Body of pancreas (tissue), 4 donors: ENCODE measurements at regions not wholly inside any gene's neighbourhood (a gene's known extent, or its start where the extent isn't known, plus 50 kb on each side); places are given as distances from the start of the nearest gene placed in this dataset.

Experiments used
- ATAC-seq: fragments of 150-250 bp; one replicate; pipeline ENCODE4 v1.9.1; 2016
- DNase-seq, 4 donors: peaks; one replicate each; pipeline ENCODE4 v3.0.0-alpha.2; 2019
- H3K27ac ChIP-seq, 4 donors: fragments of 200-600 bp; sonication (generic); 1 replicate in 3 of 4; 2 replicates in 1 of 4; pipeline versions ENCODE4 v1.5.1 to v1.6.1; 2016 to 2019; ENCODE audit warnings: mild to moderate bottlenecking in 1 of 4, mixed read lengths in 1 of 4, moderate library complexity in 1 of 4
- H3K27me3 ChIP-seq, 2 donors: fragments of 200-600 bp; sonication (generic); one replicate each; pipeline ENCODE4 v1.6.0; 2016; ENCODE audit warnings: mild to moderate bottlenecking in 1 of 2
- H3K36me3 ChIP-seq, 2 donors: fragments of 200-600 bp; sonication (generic); replicated peaks in 1 of 2; 2 replicates each; pipeline ENCODE4 v1.5.1; 2016; ENCODE audit warnings: low read depth in 2 of 2; ENCODE audit not compliant: insufficient read depth in 1 of 2
- H3K4me1 ChIP-seq: fragments of 200-600 bp; sonication (generic); one replicate; pipeline ENCODE4 v1.6.0; 2016
- H3K4me3 ChIP-seq, 2 donors: fragments of 200-600 bp; sonication (generic); 1 replicate in 1 of 2; 2 replicates in 1 of 2; pipeline ENCODE4 v1.5.1; 2016 to 2019
- H3K9me3 ChIP-seq, 3 donors: fragments of 200-600 bp; sonication (generic); 1 replicate in 2 of 3; 2 replicates in 1 of 3; pipeline ENCODE4 v1.5.1; 2016
- POLR2A ChIP-seq, 3 donors: fragments of 450-650 bp; IDR thresholded peaks; one replicate each; pipeline ENCODE4 v1.6.1; 2016; ENCODE audit warnings: antibody characterized with exemption in 3 of 3, mild to moderate bottlenecking in 2 of 3
- WGBS, 2 donors: methylation state at CpG; one replicate each; pipeline ENCODE4 v1.1.5; 2017; 5-methylcytosine and 5-hydroxymethylcytosine counted together
- intact Hi-C: fragments of 100-400 bp; cut with DNase I; formaldehyde crosslinking; loops from one replicate; pipeline ENCODE4 v1.15.1; 2023
- TF ChIP-seq, protein P1 (sequence below), 7 experiments: fragments of 450-650 bp in 4 of 7; fragments of 200-600 bp in 3 of 7; sonication (generic) in 3 of 7; IDR thresholded peaks; one replicate each; pipeline ENCODE4 v1.5.1; 2016 to 2019; ENCODE audit warnings: antibody characterized with exemption in 7 of 7

DNA sequence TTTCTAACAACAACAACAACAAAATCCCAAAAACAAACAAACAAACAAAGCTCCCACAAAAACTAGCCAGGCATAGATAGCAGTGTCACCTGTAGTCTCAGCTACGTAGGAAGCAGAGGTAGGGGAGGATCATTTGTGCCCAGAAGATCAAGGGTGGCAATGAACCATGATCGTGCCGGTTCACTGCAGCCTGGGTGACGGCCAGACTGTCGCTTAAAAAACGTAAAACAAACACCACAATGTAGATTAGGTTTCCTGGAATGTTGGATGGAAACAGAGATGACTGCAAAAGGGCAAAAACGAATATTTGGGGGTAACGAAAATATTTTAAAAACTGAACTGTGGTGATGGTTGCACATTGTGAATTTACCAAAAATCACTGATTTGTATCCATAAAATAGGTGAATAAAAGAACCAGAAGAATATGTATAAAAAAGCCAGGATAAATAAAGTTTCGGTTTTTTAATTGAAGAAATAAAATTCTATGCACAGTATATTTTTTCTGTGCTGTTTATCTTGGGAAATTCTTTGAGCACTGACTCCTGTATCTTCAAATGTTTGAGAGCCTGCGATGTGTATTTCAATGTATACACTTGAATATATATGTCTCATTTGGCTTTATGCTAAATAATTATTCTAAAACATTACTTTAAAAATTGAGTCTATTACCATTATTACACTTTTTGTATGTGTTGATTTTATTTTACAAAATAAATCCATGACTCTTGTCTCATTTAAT is 1477.0 kb downstream of the PCDH7 start:
- no peak for TF ChIP-seq POLR2A (IDR thresholded peaks at IDR 0.05)
- Histone ChIP-seq H3K27me3 (no peaks in the 10 kb centered on the region), H3K4me3 (no peak overlapping the region), H3K27ac (no peak overlapping the region), H3K9me3 (no peaks in the 10 kb centered on the region), H3K4me1 (no peaks in the 10 kb centered on the region), H3K36me3 (no peaks in the 10 kb centered on the region)
- intact Hi-C loops: no loop called here
- no peak for ATAC-seq
- no peak for DNase-seq
- 40 to 57% methylated on average over 10 of the region's 10 CpGs for WGBS, 2 donors

DNA sequence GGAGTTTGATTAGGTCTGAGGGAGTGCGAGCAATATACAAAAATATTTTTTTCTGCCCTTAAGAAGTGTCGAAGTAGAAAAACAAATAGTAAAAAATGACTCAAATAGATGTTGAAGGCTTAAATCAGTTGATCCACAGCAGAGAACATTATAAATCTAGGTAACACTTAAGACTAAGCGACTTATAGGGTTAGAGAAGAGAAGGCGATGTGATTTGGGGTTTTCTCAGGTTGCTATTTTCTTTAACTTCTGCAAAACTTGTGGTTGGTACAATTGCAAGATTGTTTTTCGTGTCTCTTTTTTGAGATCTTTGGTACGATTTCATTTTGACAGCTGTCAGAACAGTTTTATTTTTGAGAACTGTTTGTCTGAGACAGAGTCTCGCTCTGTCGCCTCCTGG is 1479.5 kb downstream of the PCDH7 start:
- DNase-seq (no peak), ATAC-seq (no peak)
- no peaks in the 10 kb centered on the region for H3K9me3 ChIP-seq
- TF ChIP-seq POLR2A (IDR thresholded peaks at IDR 0.05): no peak
- TF ChIP-seq, protein P1, sequence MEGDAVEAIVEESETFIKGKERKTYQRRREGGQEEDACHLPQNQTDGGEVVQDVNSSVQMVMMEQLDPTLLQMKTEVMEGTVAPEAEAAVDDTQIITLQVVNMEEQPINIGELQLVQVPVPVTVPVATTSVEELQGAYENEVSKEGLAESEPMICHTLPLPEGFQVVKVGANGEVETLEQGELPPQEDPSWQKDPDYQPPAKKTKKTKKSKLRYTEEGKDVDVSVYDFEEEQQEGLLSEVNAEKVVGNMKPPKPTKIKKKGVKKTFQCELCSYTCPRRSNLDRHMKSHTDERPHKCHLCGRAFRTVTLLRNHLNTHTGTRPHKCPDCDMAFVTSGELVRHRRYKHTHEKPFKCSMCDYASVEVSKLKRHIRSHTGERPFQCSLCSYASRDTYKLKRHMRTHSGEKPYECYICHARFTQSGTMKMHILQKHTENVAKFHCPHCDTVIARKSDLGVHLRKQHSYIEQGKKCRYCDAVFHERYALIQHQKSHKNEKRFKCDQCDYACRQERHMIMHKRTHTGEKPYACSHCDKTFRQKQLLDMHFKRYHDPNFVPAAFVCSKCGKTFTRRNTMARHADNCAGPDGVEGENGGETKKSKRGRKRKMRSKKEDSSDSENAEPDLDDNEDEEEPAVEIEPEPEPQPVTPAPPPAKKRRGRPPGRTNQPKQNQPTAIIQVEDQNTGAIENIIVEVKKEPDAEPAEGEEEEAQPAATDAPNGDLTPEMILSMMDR (IDR thresholded peaks at IDR 0.05): no peak
- no peaks in the 10 kb centered on the region for H3K4me1 ChIP-seq
- no peak overlapping the region for H3K27ac ChIP-seq
- no peaks in the 10 kb centered on the region for H3K36me3 ChIP-seq
- WGBS, 2 donors: 63 to 77% methylated on average over 8 of the region's 8 CpGs
- intact Hi-C loops: no loop called here
- no peaks in the 10 kb centered on the region for H3K27me3 ChIP-seq
- no peak overlapping the region for H3K4me3 ChIP-seq

DNA sequence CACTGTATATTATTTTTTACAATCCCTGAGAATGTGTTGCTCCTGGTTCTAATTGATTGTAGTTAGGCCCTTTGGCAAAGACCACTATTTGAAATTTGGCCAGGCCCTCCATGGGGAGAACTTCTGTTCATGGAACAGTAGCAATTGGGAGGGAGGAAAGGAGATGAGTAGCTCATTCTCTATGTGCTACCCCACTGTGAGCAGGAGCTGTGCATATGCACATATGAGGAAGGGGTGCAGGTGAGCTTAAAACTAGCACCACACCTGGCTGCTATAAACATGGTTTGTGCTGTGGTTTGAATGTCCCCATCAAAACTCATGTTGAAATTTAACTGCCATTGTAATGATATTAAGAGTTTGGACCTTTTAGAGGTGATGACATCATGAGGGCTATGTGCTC is 1483.2 kb downstream of the PCDH7 start:
- DNase-seq (no peak), ATAC-seq (no peak)
- Histone ChIP-seq H3K4me1 (no peaks in the 10 kb centered on the region), H3K9me3 (no peaks in the 10 kb centered on the region), H3K27ac (no peak overlapping the region), H3K4me3 (no peak overlapping the region), H3K36me3 (no peaks in the 10 kb centered on the region), H3K27me3 (no peaks in the 10 kb centered on the region)
- intact Hi-C loops: no loop called here
- TF ChIP-seq POLR2A (IDR thresholded peaks at IDR 0.05): no peak
- TF ChIP-seq, protein P1 (IDR thresholded peaks at IDR 0.05): no peak

DNA sequence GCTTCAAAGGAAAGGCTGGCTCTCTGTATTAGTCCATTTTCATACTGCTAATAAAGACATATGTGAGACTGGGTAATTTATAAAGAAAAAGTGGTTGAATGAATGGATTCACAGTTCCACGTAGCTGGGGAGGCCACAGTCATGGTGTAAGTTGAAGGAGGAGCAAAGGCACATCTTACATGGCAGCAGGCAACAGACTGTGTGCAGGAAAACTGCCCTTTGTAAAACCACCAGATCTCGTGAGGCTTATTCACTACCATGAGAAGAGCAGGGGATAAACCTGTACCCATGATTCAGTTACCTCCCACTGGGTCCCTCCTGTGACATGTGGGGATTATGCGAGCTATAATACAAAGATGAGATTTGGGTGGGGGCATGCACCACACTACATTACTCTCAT is 1486.6 kb downstream of the PCDH7 start:
- intact Hi-C loops: no loop called here
- Histone ChIP-seq H3K4me3 (no peak overlapping the region), H3K4me1 (no peaks in the 10 kb centered on the region), H3K9me3 (peaks cover 0 to 4% (median 0%) of the 10 kb centered on the region in 3 donors), H3K27ac (no peak overlapping the region), H3K27me3 (no peaks in the 10 kb centered on the region), H3K36me3 (no peaks in the 10 kb centered on the region)
- ATAC-seq: no peak
- 57% methylated on average over 3 of the region's 3 CpGs for WGBS, 2 donors
- no peak for TF ChIP-seq POLR2A (IDR thresholded peaks at IDR 0.05)
- TF ChIP-seq, protein P1 (IDR thresholded peaks at IDR 0.05): no peak
- DNase-seq: no peak

DNA sequence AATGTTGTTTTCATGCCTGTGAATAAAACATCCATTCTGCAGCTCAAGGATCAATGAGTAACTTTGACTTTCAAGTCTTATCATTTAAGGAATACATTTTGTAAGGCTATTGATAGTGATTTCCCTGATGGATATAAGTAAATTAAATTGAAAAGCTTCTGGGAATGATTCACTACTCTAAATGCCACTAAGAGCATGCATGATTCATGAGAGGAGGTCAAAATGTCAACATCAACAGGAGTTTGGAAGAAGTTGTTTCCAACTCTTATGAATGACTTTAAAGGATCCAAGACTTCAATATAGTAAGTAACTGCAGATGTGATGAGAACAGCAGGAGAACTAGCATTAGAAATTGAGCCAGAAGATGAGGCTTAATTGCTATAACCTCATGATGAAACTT is 1487.3 kb downstream of the PCDH7 start:
- TF ChIP-seq, protein P1 (IDR thresholded peaks at IDR 0.05): no peak
- no peak for TF ChIP-seq POLR2A (IDR thresholded peaks at IDR 0.05)
- DNase-seq (no peak), ATAC-seq (no peak)
- no peaks in the 10 kb centered on the region for H3K4me1 ChIP-seq
- H3K9me3 ChIP-seq: peaks cover 0 to 4% (median 0%) of the 10 kb centered on the region in 3 donors
- no peaks in the 10 kb centered on the region for H3K36me3 ChIP-seq
- H3K27ac ChIP-seq: no peak overlapping the region
- no peak overlapping the region for H3K4me3 ChIP-seq
- intact Hi-C loops: no loop called here
- no peaks in the 10 kb centered on the region for H3K27me3 ChIP-seq
